ENCODE measurements at regions not wholly inside any gene's neighbourhood (a gene's known extent, or its start where the extent isn't known, plus 50 kb on each side); places are given as distances from the start of the nearest gene placed in this dataset.

- Histone ChIP-seq H3K4ac (replicated peaks; ENCODE audit: insufficient read length, low read depth, low read length) (no peak overlapping the region), H3K14ac (ENCODE audit: insufficient read length) (no peak overlapping the region), H2BK120ac (replicated peaks; ENCODE audit: low read depth, low read length) (no peak overlapping the region), H3K4me3 (ENCODE audit: extremely low read depth in 1 of 4, insufficient read depth in 2 of 4, low read depth in 3 of 4, low read length in 4 of 4) (no peak overlapping the region), H3K79me1 (ENCODE audit: low read depth, low read length) (no peaks in the 10 kb centered on the region), H2AFZ (ENCODE audit: low read length) (no peak overlapping the region), H3K27me3 (replicated peaks in 1 of 4; ENCODE audit: control insufficient read depth in 3 of 4, extremely low read depth in 1 of 4, insufficient read depth in 3 of 4, low read length in 3 of 4) (no peaks in the 10 kb centered on the region; a peak in 1 of 7 replicates), H4K20me1 (replicated peaks in 1 of 2; ENCODE audit: control insufficient read depth in 1 of 2, insufficient read depth in 2 of 2, low read length in 2 of 2) (no peaks in the 10 kb centered on the region), H2AK5ac (ENCODE audit: low read depth, low read length) (no peak overlapping the region), H4K8ac (ENCODE audit: extremely low read depth, insufficient read depth, low read length) (no peak overlapping the region), H3K56ac (replicated peaks; ENCODE audit: insufficient read length, low read depth, low read length) (no peak overlapping the region), H3K36me3 (ENCODE audit: control insufficient read depth in 2 of 4, insufficient read depth in 4 of 4, low read length in 3 of 4) (no peaks in the 10 kb centered on the region), H3K4me1 (replicated peaks in 1 of 4; ENCODE audit: control insufficient read depth in 3 of 4, insufficient read depth in 4 of 4, low read length in 3 of 4) (peaks cover 0 to 5% (median 0%) of the 10 kb centered on the region in 4 experiments; a peak in 3 of 7 replicates), H3K9me3 (ENCODE audit: insufficient read depth in 2 of 2, low read depth in 1 of 2, low read length in 1 of 2) (no peaks in the 10 kb centered on the region), H3K23me2 (ENCODE audit: low read depth, low read length) (no peaks in the 10 kb centered on the region), H3K79me2 (ENCODE audit: control insufficient read depth in 1 of 2, insufficient read depth in 2 of 2, low read length in 2 of 2) (no peaks in the 10 kb centered on the region), H3K27ac (ENCODE audit: low read depth, low read length) (no peak overlapping the region), H4K91ac (replicated peaks; ENCODE audit: insufficient read length, low read length) (no peak overlapping the region), H3K4me2 (ENCODE audit: insufficient read depth in 1 of 2, low read depth in 2 of 2, low read length in 2 of 2) (no peak overlapping the region), H2BK15ac (ENCODE audit: low read length) (no peak overlapping the region), H2BK5ac (ENCODE audit: low read depth, low read length) (no peak overlapping the region), H2BK12ac (ENCODE audit: low read depth, low read length) (no peak overlapping the region), H2BK20ac (ENCODE audit: low read length) (no peak overlapping the region), H3K18ac (ENCODE audit: extremely low read depth, low read length) (no peak overlapping the region), H4K5ac (ENCODE audit: insufficient read length, low read depth, low read length) (no peak overlapping the region), H3K9ac (replicated peaks in 1 of 4; ENCODE audit: extremely low read depth in 1 of 4, low read depth in 3 of 4, low read length in 3 of 4) (no peak overlapping the region), H3K23ac (ENCODE audit: insufficient read length) (no peak overlapping the region)
- no peak for FAIRE-seq
- WGBS, 2 experiments (ENCODE audit: extremely low coverage in 1 of 2, insufficient coverage in 1 of 2, insufficient read length in 1 of 2, insufficient replicate concordance in 2 of 2, low coverage in 1 of 2, low lambda C conversion rate in 2 of 2, missing lambda C conversion rate in 1 of 2) = 70% methylated on average over 3 of the region's 3 CpGs; no CpG with 5 or more reads in 1 of the 2 experiments
- no peak for TF ChIP-seq POU5F1 (IDR thresholded peaks at IDR 0.05; ENCODE audit: low read depth, low read length)
- TF ChIP-seq CEBPB (IDR thresholded peaks at IDR 0.05; ENCODE audit: low read depth, low read length) = no peak
- no peak for TF ChIP-seq GTF2F1 (IDR thresholded peaks at IDR 0.05; ENCODE audit: borderline replicate concordance, low read depth, low read length)
- TF ChIP-seq RXRA (IDR thresholded peaks at IDR 0.05; ENCODE audit: insufficient read depth, low read depth, low read length) = no peak
- TF ChIP-seq POLR2AphosphoS5 (IDR thresholded peaks at IDR 0.05; ENCODE audit: low read depth, low read length) = no peak
- TF ChIP-seq NRF1 (IDR thresholded peaks at IDR 0.05; ENCODE audit: low read depth, low read length) = no peak
- TF ChIP-seq MAFK (IDR thresholded peaks at IDR 0.05; ENCODE audit: low read depth, low read length) = no peak
- no peak for TF ChIP-seq RAD21 (IDR thresholded peaks at IDR 0.05 in 1 of 2, conservative IDR thresholded peaks at IDR 0.05 in 1 of 2; ENCODE audit: low read depth in 2 of 2, low read length in 2 of 2)
- TF ChIP-seq SUZ12 (IDR thresholded peaks at IDR 0.05; ENCODE audit: low read length) = no peak
- no peak for TF ChIP-seq EGR1 (IDR thresholded peaks at IDR 0.05; ENCODE audit: borderline replicate concordance, low read depth, low read length)
- TF ChIP-seq KDM5A (IDR thresholded peaks at IDR 0.05; ENCODE audit: low read length) = no peak
- no peak for TF ChIP-seq CHD2 (IDR thresholded peaks at IDR 0.05; ENCODE audit: low read length)
- ChIA-PET POLR2A (ENCODE audit: partially characterized antibody) (no interaction called here), CTCF (ENCODE audit: partially characterized antibody) (no interaction called here)
- no peak for DNase-seq (ENCODE audit: low read depth in 1 of 2, low spot score in 2 of 2)
These were observed 162.6 kb downstream of the QPCT start for GRCh38 chr2:37507051-37507410.

All from H1 (cell line).